SK-N-SH treated with all-trans-retinoic acid at 6 μM for 48 hours (cell line): ENCODE measurements at regions not wholly inside any gene's neighbourhood (a gene's known extent, or its start where the extent isn't known, plus 50 kb on each side); places are given as distances from the start of the nearest gene placed in this dataset.

Source experiments
- BACH2 ChIP-seq: fragments of 250-450 bp; sonication (Bioruptor Pico); IDR thresholded peaks from 2 replicates; pipeline ENCODE4 v1.9.0; 2021; ENCODE audit warnings: mild to moderate bottlenecking, borderline replicate concordance
- CSDC2 ChIP-seq: fragments of 250-450 bp; sonication (Bioruptor Pico); IDR thresholded peaks from 2 replicates; pipeline ENCODE4 v1.5.0; 2020; ENCODE audit warnings: mild to moderate bottlenecking, moderate library complexity
- ESRRG ChIP-seq: fragments of 250-450 bp; sonication (Bioruptor Pico); IDR thresholded peaks from 2 replicates; pipeline ENCODE4 v1.6.1; 2021; ENCODE audit warnings: mild to moderate bottlenecking
- GLIS3 ChIP-seq: fragments of 250-450 bp; sonication (Bioruptor Pico); IDR thresholded peaks from 2 replicates; pipeline ENCODE4 v1.5.0; 2020; ENCODE audit warnings: mild to moderate bottlenecking, moderate library complexity
- ISL1 ChIP-seq: fragments of 250-450 bp; sonication (Bioruptor Pico); IDR thresholded peaks from 2 replicates; pipeline ENCODE4 v2.1.2; 2022; ENCODE audit warnings: mild to moderate bottlenecking, moderate library complexity
- OSR1 ChIP-seq: fragments of 250-450 bp; sonication (Bioruptor Pico); IDR thresholded peaks from 2 replicates; pipeline ENCODE4 v1.8.0; 2022; ENCODE audit warnings: moderate library complexity, mild to moderate bottlenecking, inconsistent platforms
- RARB ChIP-seq: fragments of 250-450 bp; sonication (Bioruptor Pico); IDR thresholded peaks from 2 replicates; pipeline ENCODE4 v1.8.0; 2021; ENCODE audit warnings: mild to moderate bottlenecking, moderate library complexity
- ZC3H10 ChIP-seq: fragments of 250-450 bp; sonication (Bioruptor Pico); IDR thresholded peaks from 2 replicates; pipeline ENCODE4 v1.5.1; 2021; ENCODE audit warnings: mild to moderate bottlenecking, moderate library complexity
- ZFP3 ChIP-seq: fragments of 250-450 bp; sonication (Bioruptor Pico); IDR thresholded peaks from 2 replicates; pipeline ENCODE4 v1.5.0; 2020; ENCODE audit warnings: mild to moderate bottlenecking, moderate library complexity
- ZFP30 ChIP-seq: fragments of 450-650 bp; formaldehyde crosslinking; IDR thresholded peaks from 2 replicates; pipeline ENCODE4 v1.5.0; 2022; ENCODE audit warnings: mild to moderate bottlenecking, moderate library complexity

- TF ChIP-seq ESRRG (CRISPR knock-in tag) (no peak), ISL1 (CRISPR knock-in tag) (no peak), ZC3H10 (CRISPR knock-in tag) (no peak), ZFP3 (no peak), BACH2 (no peak), GLIS3 (no peak), CSDC2 (CRISPR knock-in tag) (no peak), RARB (no peak), OSR1 (CRISPR knock-in tag) (no peak), ZFP30 (CRISPR knock-in tag) (no peak)
Observed at GRCh38 chr16:86955136-86955855, 361.9 kb downstream of the C16orf95 start.
